ENCODE measurements at regions not wholly inside any gene's neighbourhood (a gene's known extent, or its start where the extent isn't known, plus 50 kb on each side); places are given as distances from the start of the nearest gene placed in this dataset.

GRCh38 chr7:110142939-110143526, 947.9 kb upstream of the LRRN3 start:
- H3K36me3 ChIP-seq (ENCODE audit: insufficient read depth, low read length), result no peaks in the 10 kb centered on the region
- H3K9me3 ChIP-seq (ENCODE audit: control insufficient read depth, insufficient read depth, low read length), result no peaks in the 10 kb centered on the region
- H3K9ac ChIP-seq (ENCODE audit: low read depth, low read length), result no peak overlapping the region
- H3K4me1 ChIP-seq (ENCODE audit: insufficient read depth, low read length), result no peaks in the 10 kb centered on the region

- Histone ChIP-seq H3K36me3 (ENCODE audit: insufficient read depth, low read length) (no peaks in the 10 kb centered on the region), H3K9me3 (ENCODE audit: control insufficient read depth, insufficient read depth, low read length) (no peaks in the 10 kb centered on the region)
These were observed 946.3 kb upstream of the LRRN3 start for GRCh38 chr7:110144599-110144998.

GRCh38 chr7:110148054-110148453, 942.9 kb upstream of the LRRN3 start:
- H3K4me1 ChIP-seq (ENCODE audit: insufficient read depth, low read length), result no peaks in the 10 kb centered on the region
- H3K9me3 ChIP-seq (ENCODE audit: control insufficient read depth, insufficient read depth, low read length), result no peaks in the 10 kb centered on the region
- H3K36me3 ChIP-seq (ENCODE audit: insufficient read depth, low read length), result no peaks in the 10 kb centered on the region
- H3K9ac ChIP-seq (ENCODE audit: low read depth, low read length), result no peak overlapping the region

More at GRCh38 chr7:110144599-110144998, 946.3 kb upstream of the LRRN3 start:
- H3K9ac ChIP-seq (ENCODE audit: low read depth, low read length), result no peak overlapping the region
- no peaks in the 10 kb centered on the region for H3K4me1 ChIP-seq (ENCODE audit: insufficient read depth, low read length)

- Histone ChIP-seq H3K9me3 (ENCODE audit: control insufficient read depth, insufficient read depth, low read length) (no peaks in the 10 kb centered on the region), H3K4me1 (ENCODE audit: insufficient read depth, low read length) (peaks cover 4% of the 10 kb centered on the region; the same call in 1 of the 2 replicates), H3K36me3 (ENCODE audit: insufficient read depth, low read length) (no peaks in the 10 kb centered on the region; the same call in 1 of the 2 replicates), H3K9ac (ENCODE audit: low read depth, low read length) (no peak overlapping the region)
These were observed 937.7 kb upstream of the LRRN3 start for GRCh38 chr7:110153222-110153621.

- Histone ChIP-seq H3K36me3 (ENCODE audit: insufficient read depth, low read length) (no peaks in the 10 kb centered on the region; the same call in 1 of the 2 replicates), H3K4me1 (ENCODE audit: insufficient read depth, low read length) (peaks cover 8% of the 10 kb centered on the region; the same call in 1 of the 2 replicates), H3K9me3 (ENCODE audit: control insufficient read depth, insufficient read depth, low read length) (no peaks in the 10 kb centered on the region), H3K9ac (ENCODE audit: low read depth, low read length) (no peak overlapping the region)
These were observed 934.4 kb upstream of the LRRN3 start for GRCh38 chr7:110156511-110156910.

- Histone ChIP-seq H3K9me3 (ENCODE audit: control insufficient read depth, insufficient read depth, low read length) (no peaks in the 10 kb centered on the region), H3K4me1 (ENCODE audit: insufficient read depth, low read length) (peaks cover 8% of the 10 kb centered on the region; the same call in 1 of the 2 replicates), H3K36me3 (ENCODE audit: insufficient read depth, low read length) (no peaks in the 10 kb centered on the region; the same call in 1 of the 2 replicates), H3K9ac (ENCODE audit: low read depth, low read length) (no peak overlapping the region)
These were observed 933.1 kb upstream of the LRRN3 start for GRCh38 chr7:110157631-110158362.

- Histone ChIP-seq H3K36me3 (ENCODE audit: insufficient read depth, low read length) (no peaks in the 10 kb centered on the region), H3K9ac (ENCODE audit: low read depth, low read length) (no peak overlapping the region), H3K4me1 (ENCODE audit: insufficient read depth, low read length) (peaks cover 3% of the 10 kb centered on the region; the same call in 1 of the 2 replicates), H3K9me3 (ENCODE audit: control insufficient read depth, insufficient read depth, low read length) (no peaks in the 10 kb centered on the region)
These were observed 922.9 kb upstream of the LRRN3 start for GRCh38 chr7:110168010-110168409.

GRCh38 chr7:110170841-110171240, 920.1 kb upstream of the LRRN3 start:
- no peaks in the 10 kb centered on the region for H3K9me3 ChIP-seq (ENCODE audit: control insufficient read depth, insufficient read depth, low read length)
- no peak overlapping the region for H3K9ac ChIP-seq (ENCODE audit: low read depth, low read length)
- no peaks in the 10 kb centered on the region for H3K36me3 ChIP-seq (ENCODE audit: insufficient read depth, low read length)

GRCh38 chr7:110177463-110177862, 913.5 kb upstream of the LRRN3 start:
- Histone ChIP-seq H3K4me1 (ENCODE audit: insufficient read depth, low read length) (peaks cover 7% of the 10 kb centered on the region; the same call in 1 of the 2 replicates), H3K9ac (ENCODE audit: low read depth, low read length) (no peak overlapping the region), H3K9me3 (ENCODE audit: control insufficient read depth, insufficient read depth, low read length) (no peaks in the 10 kb centered on the region), H3K36me3 (ENCODE audit: insufficient read depth, low read length) (no peaks in the 10 kb centered on the region)

More at GRCh38 chr7:110170841-110171240, 920.1 kb upstream of the LRRN3 start:
- peaks cover 3% of the 10 kb centered on the region; the same call in 1 of the 2 replicates for H3K4me1 ChIP-seq (ENCODE audit: insufficient read depth, low read length)

GRCh38 chr7:110179037-110179436, 911.9 kb upstream of the LRRN3 start:
- Histone ChIP-seq H3K36me3 (ENCODE audit: insufficient read depth, low read length) (no peaks in the 10 kb centered on the region), H3K9ac (ENCODE audit: low read depth, low read length) (no peak overlapping the region), H3K9me3 (ENCODE audit: control insufficient read depth, insufficient read depth, low read length) (no peaks in the 10 kb centered on the region), H3K4me1 (ENCODE audit: insufficient read depth, low read length) (peaks cover 7% of the 10 kb centered on the region; the same call in 1 of the 2 replicates)

- no peaks in the 10 kb centered on the region for H3K36me3 ChIP-seq (ENCODE audit: insufficient read depth, low read length)
- H3K9ac ChIP-seq (ENCODE audit: low read depth, low read length), result no peak overlapping the region
- H3K9me3 ChIP-seq (ENCODE audit: control insufficient read depth, insufficient read depth, low read length), result no peaks in the 10 kb centered on the region
- H3K4me1 ChIP-seq (ENCODE audit: insufficient read depth, low read length), result peaks cover 7% of the 10 kb centered on the region; the same call in 1 of the 2 replicates
These were observed 909.2 kb upstream of the LRRN3 start for GRCh38 chr7:110181768-110182167.

GRCh38 chr7:110186334-110186733, 904.6 kb upstream of the LRRN3 start:
- no peaks in the 10 kb centered on the region for H3K36me3 ChIP-seq (ENCODE audit: insufficient read depth, low read length)
- H3K9me3 ChIP-seq (ENCODE audit: control insufficient read depth, insufficient read depth, low read length), result 0 out of 2 replicates have a peak, but pooled peaks cover 4% of the 10 kb centered on the region
- no peak overlapping the region for H3K9ac ChIP-seq (ENCODE audit: low read depth, low read length)
- H3K4me1 ChIP-seq (ENCODE audit: insufficient read depth, low read length), result no peaks in the 10 kb centered on the region

GRCh38 chr7:110187877-110188554, 902.9 kb upstream of the LRRN3 start:
- no peaks in the 10 kb centered on the region for H3K4me1 ChIP-seq (ENCODE audit: insufficient read depth, low read length)
- no peaks in the 10 kb centered on the region for H3K36me3 ChIP-seq (ENCODE audit: insufficient read depth, low read length)
- 0 out of 2 replicates have a peak, but pooled peaks cover 4% of the 10 kb centered on the region for H3K9me3 ChIP-seq (ENCODE audit: control insufficient read depth, insufficient read depth, low read length)
- H3K9ac ChIP-seq (ENCODE audit: low read depth, low read length), result no peak overlapping the region

- Histone ChIP-seq H3K4me1 (ENCODE audit: insufficient read depth, low read length) (no peaks in the 10 kb centered on the region), H3K9ac (ENCODE audit: low read depth, low read length) (no peak overlapping the region)
These were observed 886.4 kb upstream of the LRRN3 start for GRCh38 chr7:110204527-110204926.

More at GRCh38 chr7:110204527-110204926, 886.4 kb upstream of the LRRN3 start:
- H3K9me3 ChIP-seq (ENCODE audit: control insufficient read depth, insufficient read depth, low read length), result no peaks in the 10 kb centered on the region
- no peaks in the 10 kb centered on the region for H3K36me3 ChIP-seq (ENCODE audit: insufficient read depth, low read length)
